ENCODE measurements at regions not wholly inside any gene's neighbourhood (a gene's known extent, or its start where the extent isn't known, plus 50 kb on each side); places are given as distances from the start of the nearest gene placed in this dataset.

DNA sequence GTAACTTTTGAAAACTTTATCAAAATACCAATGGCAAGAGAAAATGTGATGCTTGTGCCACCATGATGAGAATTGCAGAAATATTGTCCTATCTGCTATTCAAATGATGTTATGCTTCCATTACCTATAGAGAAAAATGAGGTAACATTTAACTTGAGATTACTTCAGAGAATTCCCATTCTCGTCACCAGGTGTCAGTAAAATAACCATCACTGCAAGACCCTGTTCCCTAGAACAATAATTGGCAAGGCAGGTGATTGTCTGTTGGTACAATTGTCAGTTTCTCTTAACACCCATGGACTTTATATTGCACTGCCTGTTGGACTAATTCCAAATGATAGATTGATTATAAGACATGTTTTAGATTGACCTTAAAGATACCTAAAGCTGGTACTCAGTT, 179.9 kb downstream of the GABRG1 start:
- no peak for TF ChIP-seq POLR2A (IDR thresholded peaks at IDR 0.05; ENCODE audit: insufficient read depth in 1 of 2, low read depth in 2 of 2, low read length in 2 of 2)
- peak; percentile 31 for TF ChIP-seq CTCF (CRISPR knock-in tag; IDR thresholded peaks at IDR 0.05)
- TF ChIP-seq KLF9 (CRISPR knock-in tag; IDR thresholded peaks at IDR 0.05; ENCODE audit: low read depth) = no peak
- no peak for TF ChIP-seq ZNF207 (IDR thresholded peaks at IDR 0.05; ENCODE audit: borderline replicate concordance)
- no peak for TF ChIP-seq EZH2 (conservative IDR thresholded peaks at IDR 0.05; ENCODE audit: low read depth, low read length)
- no peak for TF ChIP-seq ZNF558 (CRISPR knock-in tag; IDR thresholded peaks at IDR 0.05; ENCODE audit: borderline replicate concordance)

All from HepG2 (cell line).